Mammary epithelial cell (primary cell): ENCODE measurements at regions not wholly inside any gene's neighbourhood (a gene's known extent, or its start where the extent isn't known, plus 50 kb on each side); places are given as distances from the start of the nearest gene placed in this dataset.

ENCODE experiments used
- CTCF ChIP-seq, 2 donors: IDR thresholded peaks in 1 of 2; conservative IDR thresholded peaks in 1 of 2; 2 replicates each; pipeline ENCODE4 v1.5.1; 2011 to 2012; ENCODE audit warnings: inconsistent platforms in 2 of 2, low read length in 2 of 2, mild to moderate bottlenecking in 2 of 2, control low read depth in 1 of 2, low read depth in 1 of 2; ENCODE audit not compliant: insufficient read depth in 1 of 2; ENCODE audit errors: extremely low read depth in 1 of 2
- EZH2 ChIP-seq: IDR thresholded peaks from 2 replicates; pipeline ENCODE4 v1.6.1; 2012; ENCODE audit warnings: low read length, inconsistent platforms, borderline replicate concordance

- TF ChIP-seq CTCF (conservative IDR thresholded peaks at IDR 0.05 in 1 of 2, IDR thresholded peaks at IDR 0.05 in 1 of 2; ENCODE audit: extremely low read depth in 1 of 2, insufficient read depth in 1 of 2, low read depth in 1 of 2, low read length in 2 of 2) (no peak), EZH2 (no peak)
Measured at GRCh38 chrX:45992402-45993123, 552.7 kb downstream of the ZNF674 start.
